Suprapubic skin (tissue), 4 donors: ENCODE measurements at regions not wholly inside any gene's neighbourhood (a gene's known extent, or its start where the extent isn't known, plus 50 kb on each side); places are given as distances from the start of the nearest gene placed in this dataset.

Experiments
- EP300 ChIP-seq: sonication (generic); formaldehyde crosslinking; IDR thresholded peaks from one replicate; pipeline ENCODE4 v1.6.1; 2017; ENCODE audit warnings: antibody characterized with exemption
- POLR2AphosphoS5 ChIP-seq, 3 donors: sonication (generic); formaldehyde crosslinking; IDR thresholded peaks; one replicate each; pipeline ENCODE4 v1.6.1; 2017; ENCODE audit warnings: antibody characterized with exemption in 3 of 3

DNA sequence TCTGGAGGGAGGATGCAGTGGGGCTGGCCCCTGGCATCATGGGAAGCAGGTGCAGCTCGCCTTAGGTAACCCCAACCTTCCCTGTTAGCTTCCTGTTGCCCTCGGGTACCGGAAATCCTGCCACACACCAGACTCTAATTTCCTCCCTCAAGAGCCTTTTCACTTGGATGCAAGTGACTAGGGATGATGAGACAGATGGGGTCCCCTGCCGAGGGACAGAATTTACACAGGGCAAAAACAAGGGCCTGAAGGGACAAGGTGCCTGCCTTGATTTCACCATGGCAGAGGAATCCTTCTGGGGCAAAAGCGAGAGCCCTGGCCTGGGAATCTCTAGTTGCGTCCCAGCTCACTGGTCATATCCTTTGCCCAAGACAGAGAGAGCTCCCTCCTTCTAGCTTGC is 263.1 kb downstream of the LOXHD1 start:
- TF ChIP-seq POLR2AphosphoS5 (IDR thresholded peaks at IDR 0.05) = no peak
- no peak for TF ChIP-seq EP300
